GM18511 (cell line): ENCODE measurements at regions not wholly inside any gene's neighbourhood (a gene's known extent, or its start where the extent isn't known, plus 50 kb on each side); places are given as distances from the start of the nearest gene placed in this dataset.

Source experiments
- ATAC-seq: cut with Tn5 transposase; IDR thresholded peaks from one replicate; pipeline ENCODE4 v1.9.1; 2021; ENCODE audit warnings: mild to moderate bottlenecking, moderate library complexity; ENCODE audit not compliant: unreplicated experiment

DNA sequence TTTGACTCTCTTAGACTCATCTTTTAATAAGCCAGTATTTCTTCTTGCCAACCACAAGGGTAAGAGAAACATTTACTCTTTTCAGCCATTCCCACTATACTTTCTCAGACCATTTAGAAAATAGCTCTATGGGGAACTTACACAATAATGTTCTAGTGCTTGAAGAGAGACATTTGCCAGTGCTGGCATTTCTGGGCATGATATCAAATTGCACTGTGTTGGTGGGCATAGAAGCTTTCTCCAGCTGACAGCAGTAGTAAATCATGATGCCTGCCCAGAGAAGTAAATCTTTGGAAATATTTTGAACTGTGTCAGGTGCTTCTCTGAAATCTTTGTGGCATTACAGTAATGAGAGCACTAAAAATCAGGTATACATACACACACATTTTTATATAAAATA lies 346.6 kb downstream of the CBLN2 start:
- no peak for ATAC-seq

DNA sequence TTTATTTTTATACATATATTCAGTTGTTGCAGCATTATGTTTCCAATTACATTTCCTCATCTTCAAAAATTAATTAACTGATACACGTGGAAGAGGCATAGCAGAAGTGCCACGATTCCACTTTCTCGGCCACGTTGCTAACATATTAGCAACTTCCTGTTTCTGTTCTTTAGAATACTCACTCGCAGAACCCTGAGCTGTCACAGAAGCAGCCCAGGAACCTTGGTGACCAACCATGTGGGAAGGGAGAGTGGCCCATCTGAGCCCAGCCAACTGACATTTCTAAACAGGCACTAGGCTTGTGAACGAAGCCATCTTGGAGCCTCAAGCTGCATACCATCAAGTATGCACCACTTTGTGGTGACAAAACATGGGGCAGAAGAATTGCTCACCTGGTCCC lies 350.1 kb downstream of the CBLN2 start:
- ATAC-seq, result no peak

DNA sequence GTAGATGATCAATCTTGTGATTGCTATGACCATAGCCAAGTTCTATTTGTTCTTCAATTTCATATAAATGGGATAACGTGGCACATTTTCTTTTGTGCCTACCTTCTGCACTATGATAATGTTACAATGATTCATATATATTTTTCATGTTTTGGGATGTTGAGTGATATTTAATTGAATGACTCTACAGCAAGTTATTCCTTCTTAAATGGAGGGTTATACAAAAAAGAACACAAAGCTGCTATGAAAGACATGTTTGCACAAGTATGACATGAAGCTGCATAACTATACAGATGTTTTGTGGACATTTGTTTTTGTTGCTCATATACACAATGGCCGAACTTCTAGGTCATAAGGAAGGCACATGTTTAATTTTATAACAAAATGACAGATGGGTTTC lies 356.2 kb downstream of the CBLN2 start:
- no peak for ATAC-seq

DNA sequence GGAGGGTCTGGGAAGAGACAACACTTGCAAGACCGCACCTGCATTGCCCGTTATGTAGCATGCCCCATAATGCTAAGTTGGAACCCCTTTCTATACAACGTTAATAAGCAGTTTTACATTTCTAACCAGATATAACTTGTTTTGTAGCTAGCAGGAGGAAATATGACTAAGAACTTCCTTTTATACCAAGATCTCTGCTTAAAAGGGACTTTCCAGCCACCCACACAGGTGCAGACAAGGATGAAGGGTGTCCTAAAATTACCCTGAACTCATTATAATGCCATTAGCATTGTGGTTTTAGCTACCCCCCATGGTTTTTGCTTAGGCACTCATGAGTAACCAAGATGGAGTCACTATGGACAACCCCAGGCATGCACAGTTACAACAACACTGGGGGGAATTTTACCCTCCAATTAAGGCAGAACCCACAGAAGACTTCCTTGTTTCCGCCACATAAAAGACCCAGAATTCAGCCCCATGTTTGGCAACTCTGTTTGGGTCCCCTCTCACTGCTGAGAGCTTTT lies 362.8 kb downstream of the CBLN2 start:
- ATAC-seq, result peak; percentile 95

DNA sequence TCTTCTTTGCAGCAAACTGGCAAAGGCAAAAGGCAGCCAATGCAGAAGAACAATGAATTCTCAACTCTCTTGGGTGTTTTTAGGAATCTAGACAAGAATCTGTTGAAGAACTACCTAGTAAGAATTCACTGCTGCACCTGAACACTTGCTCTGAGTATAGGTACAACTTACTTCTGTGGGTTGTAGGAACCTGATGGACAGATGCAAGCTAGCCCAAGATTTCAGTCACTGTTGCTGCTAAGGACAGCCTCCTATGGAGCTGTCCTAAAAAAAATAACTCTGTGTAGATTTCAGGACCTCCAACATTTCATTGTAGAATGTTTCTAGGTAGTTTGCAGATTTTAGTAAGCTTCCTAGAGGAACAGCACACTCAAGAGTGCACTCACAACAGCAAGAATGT lies 363.5 kb downstream of the CBLN2 start:
- ATAC-seq, result peak; percentile 9

DNA sequence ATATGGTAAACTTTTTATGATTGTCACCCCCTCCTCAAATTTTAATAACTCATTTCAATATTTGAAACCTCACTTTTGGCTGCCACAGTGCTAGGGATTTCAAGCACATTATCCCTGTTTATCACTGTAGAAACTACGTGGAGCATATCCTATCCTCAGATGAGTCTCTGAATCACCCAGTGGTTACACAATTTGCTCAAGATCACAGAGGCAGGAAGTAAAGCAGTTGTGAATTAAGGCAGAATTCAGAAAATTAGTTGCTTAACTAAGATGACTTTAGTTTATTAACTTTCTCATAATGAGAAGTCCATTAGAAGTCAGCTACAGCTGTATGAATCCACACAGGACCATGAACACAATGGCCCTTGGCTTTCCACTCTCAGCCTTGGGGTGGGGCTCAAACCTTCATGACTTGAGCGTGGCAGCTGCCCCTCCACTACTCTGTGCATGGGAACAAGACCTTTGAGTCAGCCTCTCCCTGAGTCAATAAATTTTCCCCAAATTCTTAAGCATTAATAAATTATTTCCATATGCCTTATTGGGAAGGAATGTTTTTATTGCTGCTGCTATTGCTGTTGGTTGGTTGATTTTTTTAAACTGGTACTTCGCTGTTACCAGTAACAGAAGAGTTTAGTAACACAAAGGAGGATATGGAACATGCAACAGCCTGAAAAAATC lies 369.0 kb downstream of the CBLN2 start:
- ATAC-seq, result no peak

DNA sequence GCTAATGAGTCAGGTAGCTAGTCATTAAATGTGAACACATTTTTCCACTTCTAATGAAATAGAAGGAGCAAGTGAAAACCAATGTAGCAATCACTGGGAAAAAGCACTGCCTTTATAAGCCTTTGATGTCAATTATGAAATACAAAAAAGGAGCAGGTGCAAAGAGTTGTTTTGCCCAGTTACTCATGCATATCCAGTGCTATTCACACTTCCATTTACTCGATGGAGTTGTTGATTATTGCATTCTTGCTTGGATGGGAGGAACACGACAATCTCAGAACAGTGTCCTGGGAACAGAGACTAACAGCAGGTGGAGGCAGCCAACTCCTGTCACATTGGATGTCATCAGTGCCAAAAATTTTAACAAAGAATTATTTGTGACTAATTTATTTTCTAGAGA lies 372.5 kb downstream of the CBLN2 start:
- no peak for ATAC-seq

DNA sequence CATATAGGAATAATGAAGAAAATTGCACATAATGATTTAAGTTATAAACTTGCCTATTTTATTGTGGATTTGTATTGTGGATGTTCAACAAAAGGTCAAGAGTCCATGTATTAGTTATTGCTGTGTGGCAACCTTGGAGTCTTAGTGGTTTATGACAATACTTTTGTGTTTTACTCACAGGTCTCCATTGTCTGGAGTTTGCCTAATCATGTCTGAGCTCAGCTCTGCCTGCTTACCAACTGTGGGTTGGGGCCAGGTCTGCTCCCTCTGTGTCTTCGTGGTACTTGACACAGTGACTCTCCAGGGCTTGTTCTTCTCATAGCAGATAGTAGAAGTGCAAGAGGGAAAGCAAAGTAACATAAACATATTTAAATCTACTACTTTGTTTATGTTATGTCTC lies 382.5 kb downstream of the CBLN2 start:
- ATAC-seq, result no peak

DNA sequence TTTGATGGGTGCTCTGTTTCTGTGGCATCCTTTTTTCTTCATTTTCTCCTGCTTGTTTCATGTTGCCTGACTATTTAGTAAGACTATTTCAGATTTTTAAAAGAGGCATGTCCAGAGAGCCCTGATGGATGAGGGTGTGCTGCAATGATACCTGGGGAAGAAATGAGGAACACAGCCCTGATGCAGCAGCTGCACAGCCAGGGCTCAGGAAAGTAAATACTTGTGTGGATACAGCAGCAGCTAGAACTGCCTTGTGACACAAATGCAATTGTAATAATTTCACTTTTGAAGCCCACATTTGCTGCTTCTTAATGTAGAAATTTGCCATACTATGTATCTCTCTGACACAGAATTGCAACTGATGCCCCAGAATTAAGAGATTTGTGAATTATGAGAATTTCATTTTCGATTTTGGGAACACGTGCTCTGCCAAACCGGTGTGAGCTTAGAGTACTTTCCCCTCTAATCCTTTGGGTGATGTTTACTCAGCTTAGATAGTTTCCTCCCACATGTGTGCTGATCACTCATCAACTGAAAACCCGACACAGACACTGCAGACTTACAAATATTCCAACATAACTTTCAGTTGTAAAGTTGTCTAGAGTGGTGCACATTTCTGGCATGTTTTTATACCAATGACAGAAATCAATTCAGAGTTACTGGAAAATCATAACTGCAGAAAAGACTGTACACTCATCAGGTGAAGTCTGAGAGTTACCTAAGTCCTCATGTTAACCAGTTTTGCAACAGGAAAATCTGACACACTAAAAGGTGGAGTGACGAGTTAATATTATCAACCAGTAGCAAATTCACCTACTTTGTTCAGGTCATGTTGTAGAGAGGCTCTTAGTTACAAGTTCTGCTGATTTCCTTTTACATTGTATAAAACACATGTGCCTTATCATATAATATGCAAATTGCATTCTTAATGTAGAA lies 383.4 kb downstream of the CBLN2 start:
- ATAC-seq, result peak; percentile 89

DNA sequence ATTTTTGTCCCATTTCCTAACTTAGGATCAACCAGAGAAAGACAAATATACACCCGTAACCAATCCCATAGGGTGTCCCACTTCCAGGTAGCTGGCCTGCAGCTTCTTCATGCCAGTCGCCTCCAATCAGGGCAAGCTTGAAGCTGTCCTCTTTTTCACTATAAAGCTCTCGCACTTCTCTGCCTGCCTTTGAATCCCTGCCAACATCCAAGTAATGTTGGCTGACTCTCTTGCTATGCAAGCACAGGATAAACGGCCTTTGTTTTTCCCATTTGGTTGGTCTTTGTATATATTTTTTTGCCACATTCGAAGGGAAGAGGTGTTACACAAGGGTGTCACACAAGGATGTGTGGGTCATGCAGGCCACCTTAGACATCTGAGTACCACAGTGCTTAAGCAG lies 388.8 kb downstream of the CBLN2 start:
- no peak for ATAC-seq

DNA sequence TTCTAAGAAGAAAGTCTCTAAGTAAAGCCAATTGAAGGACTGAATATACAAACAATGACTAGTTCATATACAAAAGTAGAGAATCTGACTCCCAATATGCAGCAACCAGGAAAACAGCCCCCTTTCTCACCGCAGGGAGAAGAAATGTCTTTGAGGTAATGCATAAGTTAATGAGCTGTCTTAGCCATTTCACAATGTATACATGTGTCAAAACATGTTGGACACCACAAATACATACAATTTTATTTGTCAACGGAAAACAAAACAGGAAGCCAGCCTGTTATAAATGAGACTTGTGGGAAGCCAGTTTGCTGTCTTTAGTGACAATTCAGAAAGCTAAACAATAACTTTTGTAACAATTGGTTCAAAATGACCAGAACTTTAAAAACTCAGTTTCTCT lies 389.2 kb downstream of the CBLN2 start:
- no peak for ATAC-seq

DNA sequence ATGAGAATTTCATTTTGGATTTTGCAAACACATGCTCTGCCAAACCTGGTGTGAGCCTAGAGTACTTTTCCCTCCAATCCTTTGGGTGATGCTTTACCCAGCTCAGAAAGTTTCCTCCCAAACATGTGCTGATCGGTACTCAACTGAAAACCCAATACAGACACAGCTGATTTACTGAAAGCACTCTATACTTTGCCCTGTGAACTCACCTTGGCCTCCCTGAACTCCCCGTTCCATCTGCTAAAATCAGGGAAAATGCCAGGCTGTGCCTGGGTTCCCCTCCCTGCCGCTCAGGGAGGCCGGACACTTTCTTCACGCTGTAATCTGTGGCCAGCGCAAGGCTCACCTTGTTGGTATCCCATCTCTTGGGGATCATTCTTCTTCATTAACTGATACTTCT lies 391.2 kb downstream of the CBLN2 start:
- no peak for ATAC-seq

DNA sequence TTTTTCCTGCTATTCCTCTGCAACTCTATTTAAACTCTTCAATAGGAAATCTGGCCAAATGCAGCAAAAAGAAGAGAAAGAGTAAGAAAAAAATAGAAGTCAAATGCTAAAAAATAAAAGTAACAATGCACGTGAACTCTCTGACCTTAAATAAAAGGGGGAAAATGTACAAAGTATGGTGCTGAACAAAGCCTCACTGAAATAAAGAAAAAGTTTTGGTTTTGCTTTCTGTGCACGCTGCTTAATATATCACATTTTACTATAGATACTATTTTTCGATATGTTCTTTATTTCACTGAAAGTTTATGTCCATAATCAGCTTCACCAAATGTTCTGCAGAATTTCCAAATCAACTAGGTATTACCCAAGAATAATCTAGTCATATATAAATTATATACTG lies 396.3 kb downstream of the CBLN2 start:
- ATAC-seq, result no peak

DNA sequence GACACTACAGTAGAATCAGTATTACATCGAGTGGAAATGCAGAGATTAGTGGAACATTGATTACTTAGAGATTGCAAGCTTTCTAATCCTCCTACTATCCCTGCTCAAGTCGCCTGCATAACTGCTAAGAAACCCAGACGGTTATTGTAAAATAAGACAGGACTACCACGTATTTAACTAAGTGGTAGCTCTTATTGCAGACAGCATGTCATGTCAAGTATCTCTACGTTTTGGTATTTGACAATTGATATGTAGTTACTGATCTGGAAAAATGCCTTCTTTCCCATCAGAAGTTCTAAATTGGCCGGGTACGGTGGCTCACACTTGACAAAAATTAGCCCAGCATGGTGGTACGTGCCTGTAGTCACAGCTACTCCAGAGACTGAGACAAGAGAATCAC lies 404.1 kb downstream of the CBLN2 start:
- ATAC-seq, result no peak

DNA sequence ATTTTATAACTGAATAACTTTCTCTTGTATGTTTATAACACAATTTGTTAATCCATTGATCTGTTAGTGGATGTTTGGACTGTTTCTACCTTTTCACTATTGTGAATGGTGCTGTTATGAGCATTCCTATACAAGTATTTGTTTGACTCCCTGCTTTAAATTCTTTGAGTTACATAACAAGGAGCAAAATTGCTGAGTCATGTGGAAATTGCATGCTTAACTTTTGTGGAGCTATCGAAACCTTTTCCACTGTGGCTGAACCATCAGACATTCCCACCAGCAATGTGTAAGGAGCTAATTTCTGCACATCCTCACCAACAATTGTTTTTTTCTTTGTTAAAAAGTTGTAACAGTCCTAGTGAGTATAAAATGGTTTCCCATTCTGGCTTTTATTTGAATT lies 415.5 kb downstream of the CBLN2 start:
- no peak for ATAC-seq

DNA sequence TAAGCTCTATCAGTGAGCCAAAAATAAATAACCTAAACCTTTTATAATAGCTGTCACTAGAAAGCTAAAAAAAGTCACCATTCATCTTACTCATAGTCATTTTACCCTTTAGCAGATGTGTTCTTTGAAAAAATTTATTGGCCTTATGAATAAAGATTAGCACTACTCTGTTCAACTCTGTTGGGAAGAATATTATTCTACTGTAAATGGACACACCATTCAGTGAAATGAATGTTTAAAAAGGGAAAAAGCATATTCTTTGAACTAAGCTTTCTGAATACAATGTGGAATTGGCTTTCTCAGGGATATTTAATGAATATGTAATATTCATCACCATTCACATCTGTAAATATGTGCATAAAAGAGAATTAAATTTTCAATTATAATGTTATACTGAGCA lies 422.0 kb downstream of the CBLN2 start:
- ATAC-seq, result no peak

DNA sequence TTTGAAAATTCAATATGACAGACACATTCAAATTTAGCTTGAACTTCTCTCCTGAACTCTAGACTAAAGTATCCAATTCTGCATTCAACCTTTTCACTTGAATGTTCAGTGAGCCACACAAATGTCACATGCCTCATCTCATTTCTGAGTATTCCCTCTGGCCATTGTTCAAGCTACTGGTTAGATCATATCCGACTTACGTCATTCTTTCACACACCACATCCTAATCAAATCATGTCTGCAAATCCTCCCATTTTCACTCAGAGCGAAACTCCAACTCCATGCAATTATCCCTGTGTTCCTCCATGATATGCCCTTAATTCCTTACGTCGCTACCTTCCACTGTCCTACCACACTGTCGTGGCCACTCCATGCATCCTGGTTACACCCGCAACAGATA lies 425.1 kb downstream of the CBLN2 start:
- no peak for ATAC-seq

DNA sequence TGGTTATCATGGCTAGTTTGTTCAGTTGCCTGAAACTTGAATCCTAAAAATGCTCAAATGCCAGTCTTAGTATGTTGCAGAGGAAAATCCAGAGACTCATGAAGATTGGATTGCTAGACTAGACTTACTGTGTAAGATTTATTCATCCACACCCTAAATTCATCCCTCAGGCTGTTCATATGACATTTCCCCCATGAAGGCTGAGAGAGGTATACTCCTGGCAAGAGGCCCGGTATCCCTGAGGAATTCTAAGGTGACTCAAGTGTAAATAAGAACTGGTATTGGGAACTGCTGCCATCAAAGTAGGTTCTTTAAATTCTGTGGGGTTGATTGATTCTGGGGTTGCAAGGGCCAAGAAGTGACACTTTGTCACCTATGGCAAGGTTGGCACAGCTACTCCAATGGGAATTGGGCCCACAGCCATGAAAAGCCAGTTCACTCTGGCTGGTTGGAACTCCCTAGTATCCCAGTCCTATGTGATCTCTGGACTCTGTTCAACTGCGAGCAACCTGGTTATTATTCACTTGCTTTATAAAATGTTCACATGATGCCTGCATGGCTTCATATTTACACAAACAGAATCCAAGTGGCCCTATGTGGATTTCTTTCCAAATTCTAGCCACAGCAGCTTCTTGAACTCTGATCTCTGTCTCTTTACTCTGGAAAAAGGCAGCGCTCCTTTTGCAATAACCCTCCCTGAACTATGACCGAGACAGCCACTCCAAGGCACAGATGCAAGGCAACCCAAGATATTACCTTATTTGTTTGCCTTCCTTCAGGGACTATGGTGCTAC lies 429.1 kb downstream of the CBLN2 start:
- no peak for ATAC-seq

DNA sequence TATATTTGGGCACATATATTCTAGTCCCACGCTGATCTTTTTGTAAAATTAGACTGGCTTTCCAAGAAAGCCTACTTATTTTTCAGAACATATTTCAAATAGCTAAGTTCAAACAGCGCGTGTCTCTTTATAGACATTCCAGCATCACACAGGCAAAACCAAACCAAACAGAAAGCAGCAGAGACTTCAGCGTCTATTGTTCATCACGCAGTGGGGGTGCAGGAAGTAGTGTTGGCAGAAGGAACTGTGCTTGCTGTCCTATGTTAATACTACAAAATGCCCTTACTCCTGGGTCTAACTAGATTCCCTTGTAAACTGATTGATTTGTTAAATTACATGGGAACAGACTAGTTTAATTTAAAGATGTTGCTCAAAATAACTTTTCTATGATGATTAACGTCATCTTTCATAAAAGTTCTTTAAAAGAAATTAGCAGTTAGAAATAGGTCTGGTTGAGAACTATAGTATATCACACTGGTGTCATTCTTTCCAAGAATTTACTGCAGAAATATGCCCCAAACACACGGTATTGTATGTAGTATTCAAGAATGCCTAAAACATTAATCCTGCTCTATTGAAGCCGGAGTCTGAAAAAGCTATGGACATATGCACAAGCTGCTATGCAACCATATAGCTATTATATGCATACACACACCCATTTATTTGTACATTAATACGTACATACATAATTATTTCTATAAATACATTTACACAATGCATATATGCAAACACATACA lies 436.3 kb downstream of the CBLN2 start:
- ATAC-seq, result no peak

DNA sequence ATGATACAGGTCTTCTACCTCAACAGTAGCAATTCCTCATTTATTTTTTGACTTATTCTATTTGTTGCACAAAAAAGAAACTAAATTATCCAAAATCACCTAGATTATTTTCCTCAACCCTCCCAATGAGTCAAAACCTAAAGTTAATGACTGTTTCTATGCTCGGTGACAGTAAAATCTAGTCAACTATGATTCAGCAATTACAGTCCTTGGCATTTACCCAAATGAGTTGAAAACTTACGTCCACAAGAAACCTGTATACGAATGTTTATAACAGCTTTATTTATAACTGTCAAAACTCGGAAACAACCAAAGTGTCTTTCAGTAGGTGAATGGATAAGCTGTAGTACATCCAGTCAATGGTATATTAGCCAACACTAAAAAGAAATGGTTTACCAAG lies 439.3 kb downstream of the CBLN2 start:
- no peak for ATAC-seq

DNA sequence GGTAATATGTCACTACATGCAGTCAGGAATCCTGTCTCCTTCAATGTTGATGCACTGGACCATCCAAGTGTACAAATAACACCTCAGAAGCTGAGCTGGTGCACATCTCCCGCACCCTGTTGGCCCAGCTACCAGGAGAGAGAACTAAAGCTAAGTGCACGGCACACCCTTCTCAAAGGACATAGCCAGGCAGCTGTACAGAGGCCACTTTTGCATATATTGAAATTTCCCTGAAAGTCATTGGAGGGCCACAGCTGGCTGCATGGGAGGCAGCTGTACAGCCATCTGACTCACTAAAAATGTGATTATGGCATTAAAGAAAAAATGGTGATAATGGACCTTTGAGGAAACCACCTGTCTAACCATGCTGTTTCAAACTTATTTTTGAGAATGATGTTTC lies 441.7 kb downstream of the CBLN2 start:
- no peak for ATAC-seq
